Astrocyte of the spinal cord (primary cell): ENCODE measurements at regions not wholly inside any gene's neighbourhood (a gene's known extent, or its start where the extent isn't known, plus 50 kb on each side); places are given as distances from the start of the nearest gene placed in this dataset.

Experiments
- DNase-seq: peaks from one replicate; pipeline ENCODE4 v3.0.0; 2011; ENCODE audit warnings: low read depth, low spot score
- H3K4me3 ChIP-seq: 2 replicates; pipeline ENCODE4 v1.5.1; 2011; ENCODE audit warnings: low read depth, mild to moderate bottlenecking, low read length, moderate library complexity
- CTCF ChIP-seq: IDR thresholded peaks from 2 replicates; pipeline ENCODE4 v1.5.1; 2012; ENCODE audit warnings: low read depth, mild to moderate bottlenecking, low read length, inconsistent platforms
- in situ Hi-C: cut with HindIII; loops from 2 replicates; pipeline ENCODE4 v1.10.0; 2017; ENCODE audit warnings: low sequenced_read_pairs

- TF ChIP-seq CTCF = no peak
- in situ Hi-C loops = no loop called here
- no peak for DNase-seq
- H3K4me3 ChIP-seq = no peak overlapping the region
Observed at GRCh38 chr10:3571310-3571825, 213.6 kb downstream of the KLF6 start.

DNA sequence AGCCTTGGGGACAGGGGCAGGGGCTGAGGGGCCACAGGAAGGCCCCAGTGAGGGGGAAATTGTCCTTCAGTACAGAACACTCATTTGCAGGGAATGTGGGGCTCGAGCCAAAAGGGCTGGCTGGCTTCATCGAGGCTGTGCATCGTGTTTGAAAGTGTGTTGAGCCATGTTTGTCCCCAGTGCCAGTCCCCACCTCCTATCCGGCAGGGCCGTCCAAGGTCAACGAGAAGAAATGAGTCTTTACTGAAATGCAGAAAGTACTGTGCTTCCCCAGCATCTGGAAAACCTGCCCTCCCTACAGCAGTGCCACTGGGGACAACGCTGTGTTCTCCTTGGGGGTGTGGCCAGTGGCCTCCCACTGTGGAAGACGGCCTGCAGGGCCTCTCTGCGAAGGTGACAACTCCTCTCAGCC is 214.1 kb downstream of the KLF6 start:
- no peak for TF ChIP-seq CTCF
- in situ Hi-C loops = no loop called here
- DNase-seq = no peak
- no peak overlapping the region for H3K4me3 ChIP-seq

DNA sequence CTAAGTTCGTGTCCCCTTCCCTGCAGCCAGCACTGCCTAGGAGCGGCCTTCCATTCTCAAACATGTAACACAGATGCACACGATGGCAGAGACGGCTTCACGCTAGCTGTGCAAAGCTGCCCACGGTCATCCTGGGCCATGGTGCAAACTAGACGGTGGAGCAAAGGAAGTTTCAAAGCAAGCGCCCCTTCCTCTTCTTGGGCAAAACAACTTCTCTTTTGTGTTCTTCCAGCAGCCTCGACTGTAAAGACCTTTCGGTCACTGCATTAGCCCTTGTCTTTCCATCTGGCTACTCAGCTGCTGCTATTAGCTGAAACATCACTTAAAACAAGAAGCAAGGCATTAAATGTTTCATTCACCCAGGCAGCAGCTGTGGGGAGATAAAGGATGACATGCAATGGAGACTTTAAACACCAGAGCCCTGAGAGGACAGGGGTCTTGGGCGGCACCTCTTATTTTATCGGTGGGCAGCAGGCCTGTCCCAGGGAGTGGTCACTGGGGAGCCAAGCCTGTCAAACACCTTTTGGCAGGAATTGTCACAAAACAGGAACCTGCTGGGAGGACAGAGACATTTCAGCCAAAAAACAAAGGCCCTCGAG is 214.8 kb downstream of the KLF6 start:
- no peak for TF ChIP-seq CTCF

GRCh38 chr10:3568983-3569382 is 216.0 kb downstream of the KLF6 start:
- no peak for DNase-seq
- in situ Hi-C loops = no loop called here
- H3K4me3 ChIP-seq = no peak overlapping the region
- no peak for TF ChIP-seq CTCF

More for the DNA sequence above, 214.8 kb downstream of the KLF6 start:
- no peak for DNase-seq
- H3K4me3 ChIP-seq = no peak overlapping the region
- in situ Hi-C loops = no loop called here

DNA sequence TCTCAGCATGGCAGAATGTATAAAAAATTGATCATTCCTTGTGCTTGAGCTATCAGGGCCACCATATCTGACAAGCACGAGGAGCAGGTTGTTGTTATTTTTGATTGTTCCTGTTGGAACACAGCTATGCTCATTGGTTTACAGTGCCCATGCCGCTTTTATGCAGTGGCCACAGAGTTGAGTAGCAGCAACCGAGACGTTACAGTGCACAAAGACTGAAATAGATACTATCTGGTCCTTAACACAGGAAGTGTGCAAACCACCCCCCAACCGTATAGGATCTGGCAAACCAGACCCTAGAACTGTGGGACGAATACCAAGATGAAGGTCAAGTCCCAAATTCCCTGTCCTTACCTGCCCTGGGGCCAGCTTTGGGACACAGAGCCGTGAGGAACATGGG is 216.6 kb downstream of the KLF6 start:
- no peak overlapping the region for H3K4me3 ChIP-seq
- in situ Hi-C loops = no loop called here
- no peak for DNase-seq
- TF ChIP-seq CTCF = no peak

GRCh38 chr10:3567291-3567963 is 217.6 kb downstream of the KLF6 start:
- H3K4me3 ChIP-seq = no peak overlapping the region
- no peak for TF ChIP-seq CTCF
- DNase-seq = no peak
- in situ Hi-C loops = no loop called here
